Spleen (tissue), 11 donors: ENCODE measurements at regions not wholly inside any gene's neighbourhood (a gene's known extent, or its start where the extent isn't known, plus 50 kb on each side); places are given as distances from the start of the nearest gene placed in this dataset.
A peak's percentile ranks its signal among the peaks of the same experiment; 100 is the strongest.

Source experiments
- DNase-seq: peaks from one replicate; pipeline ENCODE4 v3.0.0-alpha.2; 2020
- H3K27ac ChIP-seq, 8 donors: fragments of 200-600 bp; sonication (generic) in 7 of 8; 1 replicate in 4 of 8; 2 replicates in 4 of 8; pipeline versions ENCODE4 v1.5.0 to v1.8.0; 2016 to 2021; ENCODE audit warnings: inconsistent platforms in 4 of 8, mild to moderate bottlenecking in 4 of 8, moderate library complexity in 1 of 8
- H3K27me3 ChIP-seq, 7 donors: fragments of 200-600 bp; sonication (generic) in 6 of 7; replicated peaks in 1 of 7; 1 replicate in 4 of 7; 2 replicates in 3 of 7; pipeline versions ENCODE4 v1.5.0 to v1.8.0; 2016 to 2021; ENCODE audit warnings: inconsistent platforms in 3 of 7, mild to moderate bottlenecking in 1 of 7
- H3K36me3 ChIP-seq, 6 donors: fragments of 200-600 bp; sonication (generic) in 5 of 6; 1 replicate in 4 of 6; 2 replicates in 2 of 6; pipeline versions ENCODE4 v1.5.0 to v1.8.0; 2016 to 2021; ENCODE audit warnings: inconsistent platforms in 2 of 6
- H3K4me1 ChIP-seq, 6 donors: fragments of 200-600 bp; sonication (generic) in 5 of 6; 1 replicate in 3 of 6; 2 replicates in 3 of 6; pipeline versions ENCODE4 v1.5.0 to v1.8.0; 2016 to 2021; ENCODE audit warnings: inconsistent platforms in 3 of 6
- H3K4me3 ChIP-seq, 8 donors: fragments of 200-600 bp; sonication (generic) in 7 of 8; 1 replicate in 4 of 8; 2 replicates in 4 of 8; pipeline versions ENCODE4 v1.5.0 to v1.8.0; 2016 to 2021; ENCODE audit warnings: inconsistent platforms in 4 of 8, mild to moderate bottlenecking in 4 of 8, moderate library complexity in 2 of 8
- H3K9me3 ChIP-seq, 8 donors: fragments of 200-600 bp; sonication (generic) in 7 of 8; 1 replicate in 4 of 8; 2 replicates in 4 of 8; pipeline versions ENCODE4 v1.5.0 to v1.8.0; 2016 to 2021; ENCODE audit warnings: inconsistent platforms in 4 of 8
- CTCF ChIP-seq, 11 experiments: fragments of 200-600 bp in 7 of 11; fragments of 450-650 bp in 4 of 11; sonication (generic) in 4 of 11; IDR thresholded peaks in 8 of 11; conservative IDR thresholded peaks in 3 of 11; 1 replicate in 7 of 11; 2 replicates in 4 of 11; pipeline versions ENCODE4 v1.4.0 to v1.8.0; 2016 to 2021; ENCODE audit warnings: antibody characterized with exemption in 11 of 11, inconsistent platforms in 4 of 11, mild to moderate bottlenecking in 1 of 11
- POLR2A ChIP-seq, 3 donors: fragments of 450-650 bp; IDR thresholded peaks; one replicate each; pipeline ENCODE4 v1.5.1; 2017; ENCODE audit warnings: antibody characterized with exemption in 3 of 3, mild to moderate bottlenecking in 1 of 3
- POLR2AphosphoS5 ChIP-seq, 3 donors: sonication (generic); formaldehyde crosslinking; IDR thresholded peaks; one replicate each; pipeline ENCODE4 v1.5.1; 2017; ENCODE audit warnings: antibody characterized with exemption in 3 of 3
- WGBS, 5 donors: extraction: QIAGEN DNeasy Blood & Tissue Kit in 3 of 5; methylation state at CpG; one replicate each; pipeline versions ENCODE4 v1.1.5 to v1.1.7; 2013 to 2018; 5-methylcytosine and 5-hydroxymethylcytosine counted together
- intact Hi-C: fragments of 100-400 bp; cut with DNase I; formaldehyde crosslinking; loops from one replicate; pipeline ENCODE4 v1.15.0; 2023; ENCODE audit warnings: low total_unique reads
- donor health status: healthy with polysubstance abuse.
- donor health status: DM: no; HTN: no; CAD: no; lungs with moderate emphysema.
- donor health status: DM: no; HTN: no; CAD: no.
- donor health status: Bipolar disorder and iron deficiency.
- donor health status: healthy.
- donor health status: DM: no; HTN: no; CAD: no.
- donor health status: DM: yes; HTN: yes; CAD: no.

GRCh38 chr4:3660928-3661515, 105.2 kb upstream of the ADRA2C start:
- Histone ChIP-seq H3K27ac (no peak overlapping the region), H3K4me3 (no peak overlapping the region), H3K36me3 (no peaks in the 10 kb centered on the region), H3K9me3 (no peaks in the 10 kb centered on the region), H3K4me1 (peaks cover 0 to 5% (median 0%) of the 10 kb centered on the region in 6 donors), H3K27me3 (peaks cover 0 to 65% (median 0%) of the 10 kb centered on the region in 7 donors)
- intact Hi-C loops = no loop called here
- WGBS, 5 donors = 78 to 93% (median 84%) methylated on average over 10 to 13 of the region's 13 CpGs
- no peak for TF ChIP-seq CTCF (IDR thresholded peaks at IDR 0.05 in 8 of 11, conservative IDR thresholded peaks at IDR 0.05 in 3 of 11)
- no peak for TF ChIP-seq POLR2A (IDR thresholded peaks at IDR 0.05)
- no peak for TF ChIP-seq POLR2AphosphoS5 (IDR thresholded peaks at IDR 0.05)
- no peak for DNase-seq

GRCh38 chr4:3660086-3660927, 105.9 kb upstream of the ADRA2C start:
- WGBS, 5 donors = 62 to 67% (median 63%) methylated on average over 10 to 23 of the region's 23 CpGs
- intact Hi-C loops = no loop called here
- no peak overlapping the region for H3K27ac ChIP-seq
- TF ChIP-seq POLR2AphosphoS5 (IDR thresholded peaks at IDR 0.05) (no peak), POLR2A (IDR thresholded peaks at IDR 0.05) (no peak), CTCF (IDR thresholded peaks at IDR 0.05 in 8 of 11, conservative IDR thresholded peaks at IDR 0.05 in 3 of 11) (no peak)
- H3K9me3 ChIP-seq = no peaks in the 10 kb centered on the region
- no peak for DNase-seq
- H3K4me1 ChIP-seq = peaks cover 0 to 5% (median 0%) of the 10 kb centered on the region in 6 donors
- H3K4me3 ChIP-seq = no peak overlapping the region
- peaks cover 0 to 69% (median 0%) of the 10 kb centered on the region in 7 donors for H3K27me3 ChIP-seq
- no peaks in the 10 kb centered on the region for H3K36me3 ChIP-seq

- peaks cover 0 to 80% (median 0%) of the 10 kb centered on the region in 7 donors for H3K27me3 ChIP-seq
- intact Hi-C loops = no loop called here
- 75 to 88% (median 81%) methylated on average over 9 of the region's 9 CpGs for WGBS, 5 donors
- TF ChIP-seq CTCF (IDR thresholded peaks at IDR 0.05 in 8 of 11, conservative IDR thresholded peaks at IDR 0.05 in 3 of 11) (no peak), POLR2AphosphoS5 (IDR thresholded peaks at IDR 0.05) (no peak), POLR2A (IDR thresholded peaks at IDR 0.05) (no peak)
- peaks cover 0 to 5% (median 0%) of the 10 kb centered on the region in 6 donors for H3K4me1 ChIP-seq
- H3K9me3 ChIP-seq = no peaks in the 10 kb centered on the region
- H3K36me3 ChIP-seq = no peaks in the 10 kb centered on the region
- H3K27ac ChIP-seq = no peak overlapping the region
- H3K4me3 ChIP-seq = no peak overlapping the region
- no peak for DNase-seq
Observed at GRCh38 chr4:3659131-3659530, 107.1 kb upstream of the ADRA2C start.

GRCh38 chr4:3658530-3658913, 107.7 kb upstream of the ADRA2C start:
- Histone ChIP-seq H3K36me3 (no peaks in the 10 kb centered on the region), H3K27ac (peak overlapping the region in 7 of 8 donors; percentile 9 to 76 (median 67)), H3K9me3 (no peaks in the 10 kb centered on the region), H3K27me3 (peaks cover 0 to 82% (median 0%) of the 10 kb centered on the region in 7 donors), H3K4me3 (no peak overlapping the region), H3K4me1 (peaks cover 0 to 5% (median 0%) of the 10 kb centered on the region in 6 donors)
- DNase-seq = no peak
- 57 to 69% (median 62%) methylated on average over 12 of the region's 12 CpGs for WGBS, 5 donors
- intact Hi-C loops = no loop called here
- TF ChIP-seq POLR2A (IDR thresholded peaks at IDR 0.05) = no peak
- TF ChIP-seq CTCF (IDR thresholded peaks at IDR 0.05 in 8 of 11, conservative IDR thresholded peaks at IDR 0.05 in 3 of 11) = no peak
- TF ChIP-seq POLR2AphosphoS5 (IDR thresholded peaks at IDR 0.05) = no peak
